ENCODE measurements at regions not wholly inside any gene's neighbourhood (a gene's known extent, or its start where the extent isn't known, plus 50 kb on each side); places are given as distances from the start of the nearest gene placed in this dataset.

- no peaks in the 10 kb centered on the region for H3K36me3 ChIP-seq (ENCODE audit: control insufficient read depth in 2 of 2, insufficient read depth in 2 of 2, low read length in 1 of 2)
- no peaks in the 10 kb centered on the region for H3K27me3 ChIP-seq (replicated peaks in 1 of 2; ENCODE audit: control insufficient read depth in 2 of 2, insufficient read depth in 2 of 2, low read length in 1 of 2)
- POLR2A ChIA-PET: no interaction called here
- no peak overlapping the region for H3K9ac ChIP-seq (ENCODE audit: control insufficient read depth, insufficient read depth, low read length)
- no peaks in the 10 kb centered on the region for H4K20me1 ChIP-seq (ENCODE audit: control insufficient read depth, insufficient read depth)
- H3K4me1 ChIP-seq (ENCODE audit: control insufficient read depth, insufficient read depth, low read length): peaks cover 18% of the 10 kb centered on the region
- no peak overlapping the region for H3K4me2 ChIP-seq (ENCODE audit: control insufficient read depth, insufficient read depth)
- SMC1A ChIA-PET (ENCODE audit: uncharacterized antibody, unreplicated experiment): interaction anchor here (0.7 to 5.4 kb wide), 4 partner anchors 42 to 58 kb away, joined by 3 to 39 read pairs (median 4); no protein-coding TSS in a partner anchor
- H2AFZ ChIP-seq (ENCODE audit: control insufficient read depth, low read depth, low read length): no peak overlapping the region
- no peaks in the 10 kb centered on the region for H3K79me2 ChIP-seq (ENCODE audit: control insufficient read depth, insufficient read depth, low read length)
- CTCF ChIA-PET: no interaction called here
- DNase-seq (ENCODE audit: low read depth, low spot score): no peak
- H3K9me3 ChIP-seq (replicated peaks; ENCODE audit: control insufficient read depth, insufficient read depth, low read length): no peaks in the 10 kb centered on the region
- ATAC-seq: no peak
- RAD21 ChIA-PET (ENCODE audit: unreplicated experiment): no interaction called here
- intact Hi-C loops (cut with micrococcal nuclease; ENCODE audit: unreplicated experiment): no loop called here
- no peak overlapping the region for H3K27ac ChIP-seq (ENCODE audit: control insufficient read depth, insufficient read depth)
- 70% methylated on average over 4 of the region's 4 CpGs for WGBS (ENCODE audit: insufficient coverage, insufficient replicate concordance, low lambda C conversion rate, missing lambda C conversion rate)
- no peak overlapping the region for H3K4me3 ChIP-seq
- no peak for FAIRE-seq
- BruUV-seq (replicated peaks): no TSS peak
- in situ Hi-C loops (cut with MboI): no loop called here
- TF ChIP-seq USF2 (IDR thresholded peaks at IDR 0.05; ENCODE audit: borderline replicate concordance, low read depth, low read length): no peak
- TF ChIP-seq USF1 (IDR thresholded peaks at IDR 0.05; ENCODE audit: borderline replicate concordance, extremely low read length, insufficient read depth, low read depth, low read length): no peak
- no peak for TF ChIP-seq YY1 (IDR thresholded peaks at IDR 0.05; ENCODE audit: low read depth, low read length)
- TF ChIP-seq KDM1A (IDR thresholded peaks at IDR 0.05; ENCODE audit: borderline replicate concordance): no peak
- no peak for TF ChIP-seq RBBP5 (conservative IDR thresholded peaks at IDR 0.05)
- TF ChIP-seq, protein P1, sequence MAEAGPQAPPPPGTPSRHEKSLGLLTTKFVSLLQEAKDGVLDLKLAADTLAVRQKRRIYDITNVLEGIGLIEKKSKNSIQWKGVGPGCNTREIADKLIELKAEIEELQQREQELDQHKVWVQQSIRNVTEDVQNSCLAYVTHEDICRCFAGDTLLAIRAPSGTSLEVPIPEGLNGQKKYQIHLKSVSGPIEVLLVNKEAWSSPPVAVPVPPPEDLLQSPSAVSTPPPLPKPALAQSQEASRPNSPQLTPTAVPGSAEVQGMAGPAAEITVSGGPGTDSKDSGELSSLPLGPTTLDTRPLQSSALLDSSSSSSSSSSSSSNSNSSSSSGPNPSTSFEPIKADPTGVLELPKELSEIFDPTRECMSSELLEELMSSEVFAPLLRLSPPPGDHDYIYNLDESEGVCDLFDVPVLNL (IDR thresholded peaks at IDR 0.05; ENCODE audit: low read depth, low read length): no peak
- no peak for TF ChIP-seq BHLHE40 (IDR thresholded peaks at IDR 0.05; ENCODE audit: borderline replicate concordance in 1 of 2, low read depth in 2 of 2, low read length in 1 of 2)
- TF ChIP-seq, protein P2, sequence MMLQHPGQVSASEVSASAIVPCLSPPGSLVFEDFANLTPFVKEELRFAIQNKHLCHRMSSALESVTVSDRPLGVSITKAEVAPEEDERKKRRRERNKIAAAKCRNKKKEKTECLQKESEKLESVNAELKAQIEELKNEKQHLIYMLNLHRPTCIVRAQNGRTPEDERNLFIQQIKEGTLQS (IDR thresholded peaks at IDR 0.05; ENCODE audit: borderline replicate concordance, extremely low read depth, low read depth, low read length): no peak
- TF ChIP-seq SIX5 (IDR thresholded peaks at IDR 0.05; ENCODE audit: low read depth, low read length, severe bottlenecking): no peak
- no peak for TF ChIP-seq SREBF1 (IDR thresholded peaks at IDR 0.05; ENCODE audit: low read length)
- no peak for TF ChIP-seq E4F1 (IDR thresholded peaks at IDR 0.05; ENCODE audit: borderline replicate concordance, partially characterized antibody)
- no peak for TF ChIP-seq MEF2A (IDR thresholded peaks at IDR 0.05; ENCODE audit: insufficient read depth, low read depth, low read length)
- TF ChIP-seq JUNB (IDR thresholded peaks at IDR 0.05): no peak
- TF ChIP-seq MLLT1 (IDR thresholded peaks at IDR 0.05): no peak
Observed at GRCh38 chr18:51957001-51957400, 383.0 kb upstream of the DCC start.

Measured in GM12878 (cell line).